Activated CD4-positive, alpha-beta T cell treated with anti-CD3 and anti-CD28 coated beads, Interleukin-2, amount 50 U/mL, for 4 hours (primary cell): ENCODE measurements at regions not wholly inside any gene's neighbourhood (a gene's known extent, or its start where the extent isn't known, plus 50 kb on each side); places are given as distances from the start of the nearest gene placed in this dataset.
"Not testable (repeated sequence)": the region's sequence is repeated elsewhere in the genome, so short reads cannot be mapped to it uniquely, and the experiment has no call there.

ENCODE experiments used
- DNase-seq, 2 experiments: peaks; one replicate each; pipeline ENCODE4 v3.0.0-alpha.2; 2020

- no peak for DNase-seq
Observed at GRCh38 chr18:2144811-2145210, 426.5 kb downstream of the METTL4 start.

DNA sequence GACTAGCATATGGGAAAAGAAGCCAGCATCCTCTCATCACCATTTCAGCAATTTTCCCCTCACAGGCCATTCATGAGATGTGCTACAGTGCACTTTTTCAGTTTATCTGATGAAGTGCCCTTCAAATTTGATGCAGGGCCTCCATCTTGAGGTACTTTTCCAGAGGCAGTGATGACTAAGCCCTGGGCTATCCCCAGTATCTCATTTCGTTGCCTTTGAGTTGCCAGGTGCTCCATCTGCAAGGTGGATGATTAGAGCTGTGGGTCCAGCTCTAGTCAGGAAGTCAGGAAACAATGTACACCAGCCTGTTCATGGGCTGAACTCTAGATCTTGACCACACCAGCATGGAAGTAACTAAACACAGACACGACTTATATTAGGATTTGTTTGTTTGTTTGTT is 425.2 kb downstream of the METTL4 start:
- no peak for DNase-seq

GRCh38 chr18:2146754-2147153 is 424.6 kb downstream of the METTL4 start:
- DNase-seq, result no peak

- DNase-seq, result no peak
Observed at GRCh38 chr18:2147476-2148230, 423.7 kb downstream of the METTL4 start.

DNA sequence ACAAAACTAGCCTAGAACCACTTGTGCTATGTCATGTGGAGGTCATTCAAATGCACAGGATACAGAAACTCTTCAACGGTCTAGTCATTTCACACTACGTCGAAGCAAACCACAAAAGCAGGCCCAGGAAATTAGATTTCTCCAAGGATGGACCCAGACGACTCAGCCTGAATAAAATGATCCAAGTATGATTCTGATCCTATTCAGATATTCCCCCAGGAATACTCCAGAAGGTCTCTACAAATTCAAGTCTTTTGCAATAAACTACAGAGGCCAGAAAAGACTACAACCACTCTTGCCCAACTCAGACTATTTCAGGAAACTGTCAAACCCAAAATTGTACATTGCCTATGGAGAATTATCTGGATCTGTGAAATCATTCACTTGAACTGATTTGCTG is 422.5 kb downstream of the METTL4 start:
- DNase-seq, result no peak

DNA sequence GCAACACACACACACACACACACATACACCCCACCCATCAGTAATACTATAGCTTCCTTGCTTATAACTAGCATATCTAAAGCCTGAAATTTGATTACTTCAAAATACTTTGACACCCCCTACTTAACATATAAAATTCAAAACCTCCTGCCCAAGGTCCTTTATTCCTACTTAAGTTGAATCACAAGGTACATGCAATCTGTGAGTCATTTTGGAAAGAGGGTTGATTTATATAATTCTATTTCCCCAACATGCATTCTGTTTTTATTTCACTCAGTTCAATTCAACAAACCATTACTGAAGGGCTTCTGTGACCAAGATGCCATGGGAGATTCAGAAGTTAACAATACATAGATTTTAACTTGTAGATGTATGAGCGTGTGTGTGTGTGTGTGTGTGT is 420.7 kb downstream of the METTL4 start:
- no peak for DNase-seq

DNA sequence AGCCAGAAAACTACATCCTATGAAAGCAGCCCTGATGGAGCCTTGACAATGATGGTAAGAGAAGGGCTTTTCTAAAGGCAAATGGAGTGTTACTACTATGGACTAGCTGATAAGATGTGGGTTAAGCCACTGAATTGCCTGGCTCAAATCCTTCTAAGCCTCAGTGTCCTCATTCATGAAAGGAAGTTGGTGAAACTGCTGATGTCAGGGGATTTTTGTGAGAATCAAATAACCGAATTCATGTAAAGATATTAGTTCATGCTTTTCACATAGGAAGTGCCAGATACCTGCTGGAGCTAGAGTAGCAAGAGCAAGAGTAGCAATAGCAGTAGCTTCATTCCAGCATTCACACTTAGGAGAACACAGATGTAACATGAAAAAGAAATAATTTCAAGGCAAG is 417.0 kb downstream of the METTL4 start:
- DNase-seq, result no peak

- DNase-seq, result no peak
Observed at GRCh38 chr18:2164644-2165550, 406.4 kb downstream of the METTL4 start.

DNA sequence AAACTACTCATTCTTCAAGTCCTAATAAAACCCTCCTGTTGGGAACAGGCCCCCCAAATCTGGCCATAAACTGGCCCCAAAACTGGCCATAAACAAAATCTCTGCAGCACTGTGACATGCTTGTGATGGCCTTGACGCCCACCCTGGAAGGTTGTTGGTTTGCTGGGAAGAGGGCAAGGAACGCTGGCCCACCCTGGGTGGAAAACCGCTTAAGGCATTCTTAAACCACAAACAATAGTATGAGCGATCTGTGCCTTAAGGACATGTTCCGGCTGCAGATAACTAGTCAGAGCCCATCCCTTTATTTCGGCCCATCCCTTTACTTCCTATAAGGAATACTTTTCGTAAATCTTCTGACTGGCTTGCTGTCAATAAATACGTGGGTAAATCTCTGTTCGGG is 404.4 kb downstream of the METTL4 start:
- DNase-seq, result not testable (repeated sequence)

DNA sequence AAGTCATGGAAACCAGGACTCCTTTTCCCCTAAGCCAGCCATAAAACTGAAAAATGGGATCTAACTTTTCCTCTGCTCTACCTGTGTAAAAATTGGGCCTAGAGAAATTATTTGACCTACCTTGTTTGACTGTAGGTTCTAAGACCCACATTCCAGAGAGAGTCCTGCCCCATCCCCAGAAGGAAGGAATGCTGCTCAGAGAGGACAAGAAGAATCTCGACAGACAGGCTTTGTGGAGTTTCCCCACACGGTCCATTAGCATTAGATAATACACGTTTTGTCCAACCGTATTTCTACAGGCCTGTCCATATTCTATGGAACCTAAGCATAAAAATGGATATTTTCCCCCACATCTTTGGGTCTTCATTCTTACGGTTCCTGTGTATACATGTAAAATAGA is 403.3 kb downstream of the METTL4 start:
- DNase-seq, result no peak

GRCh38 chr18:2169656-2170055 is 401.6 kb downstream of the METTL4 start:
- no peak for DNase-seq

- no peak for DNase-seq
Observed at GRCh38 chr18:2171840-2172625, 399.3 kb downstream of the METTL4 start.

DNA sequence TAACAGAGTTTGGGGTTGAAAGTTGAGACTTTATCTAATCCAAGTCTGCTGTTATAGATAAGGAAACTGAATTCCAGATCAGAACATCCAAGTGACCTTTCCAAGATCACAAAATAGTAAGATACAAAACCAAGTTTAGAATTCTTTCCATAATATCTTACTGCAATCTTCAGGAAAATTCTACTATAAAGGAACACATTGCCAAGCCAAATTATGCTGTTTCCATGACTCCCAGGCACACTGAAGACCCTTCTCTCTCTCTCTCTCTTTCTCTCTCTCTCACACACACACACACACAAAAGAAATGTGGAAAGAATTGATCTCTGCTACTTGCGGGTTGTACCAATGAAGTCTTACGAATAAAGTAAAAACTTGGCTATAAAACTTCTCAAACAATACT is 398.4 kb downstream of the METTL4 start:
- no peak for DNase-seq

DNA sequence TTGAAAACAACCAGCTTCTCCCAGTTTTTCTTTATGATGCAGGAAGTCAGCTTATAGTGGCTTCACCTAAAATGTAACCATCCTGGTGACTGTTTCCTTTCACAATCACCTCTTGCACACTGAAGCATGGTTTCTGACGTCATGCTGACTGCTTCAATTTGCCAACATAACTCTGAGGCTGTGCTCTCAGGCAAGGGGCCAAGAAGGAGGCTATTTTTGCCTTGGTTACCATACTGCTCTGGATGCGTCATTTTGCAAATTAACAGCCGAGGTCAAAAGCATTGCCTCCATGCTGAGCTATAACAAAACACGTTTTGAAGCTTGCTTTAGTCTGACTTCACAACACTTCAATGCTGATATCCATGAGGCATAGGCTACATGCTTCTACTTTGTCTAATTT is 397.8 kb downstream of the METTL4 start:
- no peak for DNase-seq

- DNase-seq, result no peak
Observed at GRCh38 chr18:2178036-2178435, 393.3 kb downstream of the METTL4 start.

DNA sequence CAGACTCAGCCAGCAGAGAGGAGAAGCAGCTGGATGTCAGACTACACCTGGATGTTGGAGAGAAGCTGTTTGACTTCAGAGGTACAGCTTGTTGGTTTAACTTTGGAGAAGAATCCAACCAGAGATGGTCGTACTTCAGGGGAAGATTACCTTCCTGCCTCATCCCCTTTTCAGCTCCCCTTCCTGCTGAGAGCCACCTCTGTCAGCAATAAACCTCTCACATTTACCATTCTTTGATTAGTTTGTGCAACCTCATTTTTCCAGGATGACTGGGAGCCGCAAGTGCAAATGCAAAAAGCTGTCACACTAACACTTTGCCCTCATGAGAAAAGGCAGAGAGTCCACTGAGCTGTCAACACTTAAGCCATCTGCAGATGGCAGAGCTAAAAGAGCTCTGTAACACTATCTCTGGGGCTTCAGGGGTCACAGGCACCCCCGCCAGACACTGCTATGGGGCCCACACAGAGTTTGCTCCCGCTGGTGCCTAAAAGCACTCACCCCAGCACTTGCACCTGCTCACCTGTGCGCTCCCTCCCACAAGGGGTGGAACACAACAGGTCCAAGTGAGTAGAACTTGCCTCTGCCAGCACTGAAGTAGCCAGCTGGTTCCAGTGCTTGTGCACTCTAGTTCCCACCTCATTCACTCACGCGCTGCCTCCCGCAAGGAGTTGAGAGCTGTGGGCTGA is 391.7 kb downstream of the METTL4 start:
- DNase-seq, result no peak

DNA sequence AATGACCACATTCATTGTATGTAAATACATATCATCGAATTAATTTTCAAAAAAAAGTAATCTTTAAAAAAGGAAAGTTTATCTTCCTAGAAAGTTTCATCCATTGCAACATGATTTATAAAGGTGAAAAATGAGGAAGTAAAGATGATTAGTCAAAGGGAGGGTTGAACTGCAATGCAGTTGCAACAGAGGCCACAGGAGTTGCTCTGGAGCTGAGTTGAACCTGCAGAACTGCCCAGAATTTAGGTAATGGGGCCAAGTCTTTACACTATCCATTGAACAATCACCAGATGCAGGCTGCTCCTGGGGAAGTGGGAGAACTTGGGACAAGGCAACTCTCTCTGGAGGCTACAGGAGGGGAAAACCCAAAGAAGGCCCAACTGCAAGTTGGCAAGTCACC is 390.7 kb downstream of the METTL4 start:
- DNase-seq, result no peak

DNA sequence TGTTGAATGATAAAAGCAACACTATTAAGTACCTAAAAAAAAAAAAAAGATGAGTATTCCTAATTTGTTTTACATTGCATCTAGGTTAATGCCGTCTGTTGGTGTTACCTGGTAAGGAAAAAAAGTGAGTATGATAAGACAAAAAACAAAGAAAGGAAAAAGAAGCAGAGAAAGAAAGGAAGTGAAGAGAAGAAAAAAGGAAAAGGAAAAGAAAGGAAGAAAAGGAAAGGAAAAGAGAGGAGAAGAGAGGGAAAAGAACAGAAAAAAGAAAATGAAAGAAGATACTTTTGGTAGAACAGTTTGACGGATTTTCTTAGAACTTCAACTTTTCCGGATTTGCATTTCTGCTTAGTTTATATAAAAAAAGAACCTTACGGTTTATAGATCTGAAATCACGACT is 387.9 kb downstream of the METTL4 start:
- DNase-seq, result no peak

- no peak for DNase-seq
Observed at GRCh38 chr18:2186967-2187366, 384.3 kb downstream of the METTL4 start.

GRCh38 chr18:2188258-2188657 is 383.0 kb downstream of the METTL4 start:
- no peak for DNase-seq

- DNase-seq, result no peak
Observed at GRCh38 chr18:2191180-2191790, 380.0 kb downstream of the METTL4 start.

- DNase-seq, result no peak
Observed at GRCh38 chr18:2192562-2192961, 378.7 kb downstream of the METTL4 start.
